ENCODE measurements at regions not wholly inside any gene's neighbourhood (a gene's known extent, or its start where the extent isn't known, plus 50 kb on each side); places are given as distances from the start of the nearest gene placed in this dataset.

GRCh38 chr10:3625959-3626751 lies 158.9 kb downstream of the KLF6 start:
- no peak for TF ChIP-seq CTCF (IDR thresholded peaks at IDR 0.05)
- no peak for TF ChIP-seq POLR2AphosphoS5 (IDR thresholded peaks at IDR 0.05; ENCODE audit: insufficient read depth in 1 of 2, low read depth in 1 of 2)
- TF ChIP-seq POLR2A (IDR thresholded peaks at IDR 0.05): no peak

All from vagina (tissue), 2 donors.